ENCODE measurements at regions not wholly inside any gene's neighbourhood (a gene's known extent, or its start where the extent isn't known, plus 50 kb on each side); places are given as distances from the start of the nearest gene placed in this dataset.

DNA sequence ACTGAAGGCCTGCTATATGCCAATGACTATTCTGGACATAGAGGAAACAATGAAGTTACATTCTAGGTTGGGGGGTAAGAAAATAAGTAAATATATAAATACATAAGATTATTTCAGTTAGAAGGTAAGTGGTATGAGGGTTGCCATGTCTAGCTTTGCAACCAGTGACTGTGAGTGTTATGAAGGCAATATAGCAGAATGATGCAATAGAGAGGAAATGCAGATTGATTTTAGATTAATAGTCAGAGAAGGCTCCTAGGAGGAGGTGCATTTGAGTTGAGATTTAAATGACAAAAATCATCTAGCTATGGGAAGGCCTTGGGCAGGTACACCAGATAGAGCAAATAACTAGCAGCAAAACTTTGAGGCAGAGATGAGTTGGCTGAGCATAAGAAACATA is 243.2 kb downstream of the FBXO8 start:
- TF ChIP-seq, protein P1, sequence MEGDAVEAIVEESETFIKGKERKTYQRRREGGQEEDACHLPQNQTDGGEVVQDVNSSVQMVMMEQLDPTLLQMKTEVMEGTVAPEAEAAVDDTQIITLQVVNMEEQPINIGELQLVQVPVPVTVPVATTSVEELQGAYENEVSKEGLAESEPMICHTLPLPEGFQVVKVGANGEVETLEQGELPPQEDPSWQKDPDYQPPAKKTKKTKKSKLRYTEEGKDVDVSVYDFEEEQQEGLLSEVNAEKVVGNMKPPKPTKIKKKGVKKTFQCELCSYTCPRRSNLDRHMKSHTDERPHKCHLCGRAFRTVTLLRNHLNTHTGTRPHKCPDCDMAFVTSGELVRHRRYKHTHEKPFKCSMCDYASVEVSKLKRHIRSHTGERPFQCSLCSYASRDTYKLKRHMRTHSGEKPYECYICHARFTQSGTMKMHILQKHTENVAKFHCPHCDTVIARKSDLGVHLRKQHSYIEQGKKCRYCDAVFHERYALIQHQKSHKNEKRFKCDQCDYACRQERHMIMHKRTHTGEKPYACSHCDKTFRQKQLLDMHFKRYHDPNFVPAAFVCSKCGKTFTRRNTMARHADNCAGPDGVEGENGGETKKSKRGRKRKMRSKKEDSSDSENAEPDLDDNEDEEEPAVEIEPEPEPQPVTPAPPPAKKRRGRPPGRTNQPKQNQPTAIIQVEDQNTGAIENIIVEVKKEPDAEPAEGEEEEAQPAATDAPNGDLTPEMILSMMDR (IDR thresholded peaks at IDR 0.05) = no peak
- TF ChIP-seq POLR2A (IDR thresholded peaks at IDR 0.05) = no peak

Measured in body of pancreas (tissue), 4 donors.